Psoas muscle (tissue), 7 donors: ENCODE measurements at regions not wholly inside any gene's neighbourhood (a gene's known extent, or its start where the extent isn't known, plus 50 kb on each side); places are given as distances from the start of the nearest gene placed in this dataset.

Experiments
- ATAC-seq, 4 donors: fragments of 200-7000 bp; cut with Tn5 transposase; one replicate each; pipeline ENCODE4 v1.9.1; 2020; ENCODE audit warnings: moderate library complexity in 3 of 4, mild to moderate bottlenecking in 2 of 4
- DNase-seq, 2 donors: peaks; one replicate each; pipeline ENCODE4 v3.0.0-alpha.2; 2020
- H3K27ac ChIP-seq: fragments of 200-600 bp; one replicate; pipeline ENCODE4 v1.8.0; 2022
- H3K27me3 ChIP-seq, 3 donors: fragments of 200-600 bp in 1 of 3; one replicate each; pipeline versions ENCODE4 v1.6.1 to v1.8.0; 2013 to 2022; ENCODE audit warnings: low read length in 2 of 3, mild to moderate bottlenecking in 2 of 3, moderate library complexity in 1 of 3; ENCODE audit not compliant: insufficient read depth in 3 of 3
- H3K36me3 ChIP-seq, 2 donors: fragments of 200-600 bp in 1 of 2; one replicate each; pipeline versions ENCODE4 v1.6.1 to v1.8.0; 2013 to 2022; ENCODE audit warnings: low read depth in 1 of 2, mild to moderate bottlenecking in 1 of 2, moderate library complexity in 1 of 2; ENCODE audit not compliant: insufficient read depth in 1 of 2
- H3K4me1 ChIP-seq: fragments of 200-600 bp; one replicate; pipeline ENCODE4 v1.8.0; 2022
- H3K4me3 ChIP-seq: fragments of 200-600 bp; one replicate; pipeline ENCODE4 v1.8.0; 2022; ENCODE audit warnings: mild to moderate bottlenecking
- H3K9me3 ChIP-seq: fragments of 200-600 bp; one replicate; pipeline ENCODE4 v1.8.0; 2022
- CTCF ChIP-seq: fragments of 200-600 bp; IDR thresholded peaks from one replicate; pipeline ENCODE4 v1.8.0; 2022; ENCODE audit warnings: antibody characterized with exemption
- WGBS, 3 donors: extraction: QIAGEN DNeasy Blood & Tissue Kit; methylation state at CpG; one replicate each; pipeline versions ENCODE4 v1.1.6 to v1.1.7; 2013; 5-methylcytosine and 5-hydroxymethylcytosine counted together
- intact Hi-C, 2 donors: fragments of 100-400 bp; cut with DNase I; formaldehyde crosslinking; loops; one replicate each; pipeline versions ENCODE4 v1.11.0 to v1.14.2; 2022
- donor health status: healthy with polysubstance abuse.
- donor health status: DM: no; HTN: no; CAD: no; lungs with moderate emphysema.
- donor health status: Bipolar disorder and iron deficiency.
- donor health status: healthy.
- donor health status: DM: yes; HTN: yes; CAD: no.
- donor health status: DM: no; HTN: no; CAD: no.
- donor health status: DM: yes; HTN: yes; CAD: no.

- Histone ChIP-seq H3K4me3 (no peak overlapping the region), H3K27me3 (no peaks in the 10 kb centered on the region), H3K27ac (no peak overlapping the region), H3K36me3 (no peaks in the 10 kb centered on the region), H3K9me3 (no peaks in the 10 kb centered on the region), H3K4me1 (no peaks in the 10 kb centered on the region)
- intact Hi-C loops, result no loop called here
- WGBS, 3 donors, result 95 to 98% (median 96%) methylated on average over 4 of the region's 4 CpGs
- DNase-seq (no peak), ATAC-seq (no peak)
- TF ChIP-seq CTCF, result no peak
Measured at GRCh38 chr12:92524489-92524888, 178.3 kb upstream of the PLEKHG7 start.

- Histone ChIP-seq H3K4me1 (no peaks in the 10 kb centered on the region), H3K27ac (no peak overlapping the region), H3K9me3 (no peaks in the 10 kb centered on the region), H3K4me3 (no peak overlapping the region), H3K36me3 (no peaks in the 10 kb centered on the region), H3K27me3 (no peaks in the 10 kb centered on the region)
- DNase-seq, result no peak
- ATAC-seq, result no peak
- TF ChIP-seq CTCF, result no peak
- intact Hi-C loops, result no loop called here
Measured at GRCh38 chr12:92520511-92520910, 182.3 kb upstream of the PLEKHG7 start.

GRCh38 chr12:92519284-92519683, 183.5 kb upstream of the PLEKHG7 start:
- no peak for TF ChIP-seq CTCF
- H3K9me3 ChIP-seq, result no peaks in the 10 kb centered on the region
- no peaks in the 10 kb centered on the region for H3K36me3 ChIP-seq
- H3K27me3 ChIP-seq, result no peaks in the 10 kb centered on the region
- no peak overlapping the region for H3K27ac ChIP-seq
- no peak for ATAC-seq
- no peaks in the 10 kb centered on the region for H3K4me1 ChIP-seq
- WGBS, 3 donors, result 92 to 100% (median 96%) methylated on average over 1 of the region's 1 CpG
- DNase-seq, result no peak
- intact Hi-C loops, result no loop called here
- no peak overlapping the region for H3K4me3 ChIP-seq

GRCh38 chr12:92518071-92518470, 184.7 kb upstream of the PLEKHG7 start:
- H3K9me3 ChIP-seq, result no peaks in the 10 kb centered on the region
- TF ChIP-seq CTCF, result no peak
- H3K36me3 ChIP-seq, result no peaks in the 10 kb centered on the region
- H3K27ac ChIP-seq, result no peak overlapping the region
- H3K27me3 ChIP-seq, result no peaks in the 10 kb centered on the region
- no peak for DNase-seq
- intact Hi-C loops, result no loop called here
- no peak overlapping the region for H3K4me3 ChIP-seq
- no peaks in the 10 kb centered on the region for H3K4me1 ChIP-seq
- ATAC-seq, result no peak
- WGBS, 3 donors, result 83 to 94% (median 93%) methylated on average over 4 of the region's 4 CpGs

GRCh38 chr12:92516277-92516600, 186.6 kb upstream of the PLEKHG7 start:
- intact Hi-C loops, result no loop called here
- no peak overlapping the region for H3K4me3 ChIP-seq
- DNase-seq (no peak), ATAC-seq (no peak)
- 88 to 94% (median 91%) methylated on average over 1 of the region's 1 CpG for WGBS, 3 donors
- no peak overlapping the region for H3K27ac ChIP-seq
- TF ChIP-seq CTCF, result no peak
- no peaks in the 10 kb centered on the region for H3K9me3 ChIP-seq
- H3K4me1 ChIP-seq, result no peaks in the 10 kb centered on the region
- H3K27me3 ChIP-seq, result no peaks in the 10 kb centered on the region
- H3K36me3 ChIP-seq, result no peaks in the 10 kb centered on the region
